Hepatocyte (in vitro differentiated cells): ENCODE measurements at regions not wholly inside any gene's neighbourhood (a gene's known extent, or its start where the extent isn't known, plus 50 kb on each side); places are given as distances from the start of the nearest gene placed in this dataset.

Experiments used
- DNase-seq: peaks from one replicate; pipeline ENCODE4 v3.0.0-alpha.2; 2016; ENCODE audit warnings: low spot score
- H2AFZ ChIP-seq: fragments of 200-600 bp; sonication (generic); 2 replicates; pipeline ENCODE4 v1.6.0; 2016; ENCODE audit warnings: antibody characterized with exemption, mild to moderate bottlenecking
- H3K27ac ChIP-seq: fragments of 200-600 bp; sonication (generic); 2 replicates; pipeline ENCODE4 v1.5.1; 2016; ENCODE audit warnings: mild to moderate bottlenecking
- H3K27me3 ChIP-seq: fragments of 200-600 bp; sonication (generic); 2 replicates; pipeline ENCODE4 v1.6.1; 2016
- H3K36me3 ChIP-seq: fragments of 200-600 bp; sonication (generic); replicated peaks from 2 replicates; pipeline ENCODE4 v1.5.1; 2016; ENCODE audit warnings: low read depth; ENCODE audit not compliant: insufficient read depth
- H3K4me1 ChIP-seq: fragments of 200-600 bp; sonication (generic); 2 replicates; pipeline ENCODE4 v1.5.1; 2016; ENCODE audit warnings: mild to moderate bottlenecking, moderate library complexity; ENCODE audit not compliant: insufficient read depth
- H3K4me2 ChIP-seq: fragments of 200-600 bp; sonication (generic); 2 replicates; pipeline ENCODE4 v1.6.0; 2016
- H3K4me3 ChIP-seq: fragments of 200-600 bp; sonication (generic); 2 replicates; pipeline ENCODE4 v1.5.1; 2016; ENCODE audit warnings: mild to moderate bottlenecking
- H3K79me2 ChIP-seq: fragments of 200-600 bp; sonication (generic); 2 replicates; pipeline ENCODE4 v1.6.0; 2017; ENCODE audit warnings: mild to moderate bottlenecking
- H3K9me2 ChIP-seq: fragments of 200-600 bp; sonication (generic); replicated peaks from 2 replicates; pipeline ENCODE4 v1.6.0; 2017; ENCODE audit warnings: mild to moderate bottlenecking; ENCODE audit not compliant: insufficient read depth
- H3K9me3 ChIP-seq: fragments of 200-600 bp; sonication (generic); 2 replicates; pipeline ENCODE4 v1.5.1; 2016; ENCODE audit warnings: low read depth, mild to moderate bottlenecking
- H4K20me1 ChIP-seq: fragments of 200-600 bp; sonication (generic); 2 replicates; pipeline ENCODE4 v1.6.0; 2016; ENCODE audit warnings: mild to moderate bottlenecking; ENCODE audit not compliant: insufficient read depth, poor library complexity, severe bottlenecking
- EZH2 ChIP-seq: fragments of 200-600 bp; sonication (generic); IDR thresholded peaks from 2 replicates; pipeline ENCODE4 v1.6.1; 2016; ENCODE audit warnings: antibody characterized with exemption, mild to moderate bottlenecking, borderline replicate concordance
- EZH2phosphoT487 ChIP-seq: fragments of 200-600 bp; sonication (generic); IDR thresholded peaks from one replicate; pipeline ENCODE4 v1.6.1; 2018; ENCODE audit warnings: antibody characterized with exemption, mild to moderate bottlenecking, low read depth, moderate library complexity; ENCODE audit not compliant: unreplicated experiment, severe bottlenecking
- WGBS: methylation state at CpG from one replicate; pipeline ENCODE4 v1.1.6; 2016; ENCODE audit warnings: low lambda C conversion rate; ENCODE audit errors: missing lambda C conversion rate; 5-methylcytosine and 5-hydroxymethylcytosine counted together
- TF ChIP-seq, protein P1 (sequence below): fragments of 200-600 bp; sonication (generic); IDR thresholded peaks from 2 replicates; pipeline ENCODE4 v1.5.1; 2016; ENCODE audit warnings: antibody characterized with exemption, mild to moderate bottlenecking; ENCODE audit not compliant: poor library complexity

DNA sequence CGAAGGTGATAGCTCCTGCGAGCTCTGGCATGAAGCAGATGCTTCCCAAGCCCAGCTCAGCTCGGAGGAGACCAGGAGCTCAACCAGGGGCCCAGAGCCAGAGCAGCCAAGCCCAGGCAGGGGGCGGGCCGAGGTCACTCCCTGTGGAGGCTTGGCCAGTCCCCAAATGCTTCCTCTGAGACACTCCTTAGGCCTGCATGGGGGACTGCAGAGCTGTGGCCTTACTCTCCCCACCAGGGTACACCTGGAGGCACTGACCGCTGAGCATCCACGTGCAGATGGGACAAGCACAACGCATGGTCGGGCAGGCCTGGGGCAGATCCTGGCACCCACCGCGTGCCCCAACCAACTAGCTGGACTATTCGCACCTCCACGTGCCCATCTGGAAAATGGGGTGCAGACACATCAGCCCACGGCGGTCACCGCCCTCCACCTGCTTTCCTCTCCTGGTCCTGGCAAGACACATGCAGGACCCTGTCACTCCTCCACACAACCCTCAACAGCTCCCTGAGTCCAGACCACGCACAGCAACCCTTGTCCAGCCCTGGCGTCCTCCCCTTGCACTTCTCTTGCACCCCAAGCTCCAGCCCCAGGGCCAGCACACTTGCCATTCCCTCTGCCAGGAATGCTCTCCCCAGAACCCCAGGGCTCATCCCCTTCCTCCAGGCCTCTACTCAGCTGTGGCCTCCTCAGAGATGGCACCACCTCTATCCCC, 164.7 kb upstream of the IQSEC1 start:
- Histone ChIP-seq H3K9me2 (no peaks in the 10 kb centered on the region), H3K27ac (no peak overlapping the region), H3K27me3 (no peaks in the 10 kb centered on the region), H3K4me2 (no peak overlapping the region), H4K20me1 (no peaks in the 10 kb centered on the region), H2AFZ (no peak overlapping the region), H3K4me1 (no peaks in the 10 kb centered on the region), H3K9me3 (no peaks in the 10 kb centered on the region), H3K79me2 (no peaks in the 10 kb centered on the region), H3K4me3 (no peak overlapping the region), H3K36me3 (no peaks in the 10 kb centered on the region)
- WGBS: 92% methylated on average over 18 of the region's 18 CpGs
- TF ChIP-seq EZH2 (no peak), EZH2phosphoT487 (no peak)
- TF ChIP-seq, protein P1, sequence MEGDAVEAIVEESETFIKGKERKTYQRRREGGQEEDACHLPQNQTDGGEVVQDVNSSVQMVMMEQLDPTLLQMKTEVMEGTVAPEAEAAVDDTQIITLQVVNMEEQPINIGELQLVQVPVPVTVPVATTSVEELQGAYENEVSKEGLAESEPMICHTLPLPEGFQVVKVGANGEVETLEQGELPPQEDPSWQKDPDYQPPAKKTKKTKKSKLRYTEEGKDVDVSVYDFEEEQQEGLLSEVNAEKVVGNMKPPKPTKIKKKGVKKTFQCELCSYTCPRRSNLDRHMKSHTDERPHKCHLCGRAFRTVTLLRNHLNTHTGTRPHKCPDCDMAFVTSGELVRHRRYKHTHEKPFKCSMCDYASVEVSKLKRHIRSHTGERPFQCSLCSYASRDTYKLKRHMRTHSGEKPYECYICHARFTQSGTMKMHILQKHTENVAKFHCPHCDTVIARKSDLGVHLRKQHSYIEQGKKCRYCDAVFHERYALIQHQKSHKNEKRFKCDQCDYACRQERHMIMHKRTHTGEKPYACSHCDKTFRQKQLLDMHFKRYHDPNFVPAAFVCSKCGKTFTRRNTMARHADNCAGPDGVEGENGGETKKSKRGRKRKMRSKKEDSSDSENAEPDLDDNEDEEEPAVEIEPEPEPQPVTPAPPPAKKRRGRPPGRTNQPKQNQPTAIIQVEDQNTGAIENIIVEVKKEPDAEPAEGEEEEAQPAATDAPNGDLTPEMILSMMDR: no peak
- DNase-seq: no peak

DNA sequence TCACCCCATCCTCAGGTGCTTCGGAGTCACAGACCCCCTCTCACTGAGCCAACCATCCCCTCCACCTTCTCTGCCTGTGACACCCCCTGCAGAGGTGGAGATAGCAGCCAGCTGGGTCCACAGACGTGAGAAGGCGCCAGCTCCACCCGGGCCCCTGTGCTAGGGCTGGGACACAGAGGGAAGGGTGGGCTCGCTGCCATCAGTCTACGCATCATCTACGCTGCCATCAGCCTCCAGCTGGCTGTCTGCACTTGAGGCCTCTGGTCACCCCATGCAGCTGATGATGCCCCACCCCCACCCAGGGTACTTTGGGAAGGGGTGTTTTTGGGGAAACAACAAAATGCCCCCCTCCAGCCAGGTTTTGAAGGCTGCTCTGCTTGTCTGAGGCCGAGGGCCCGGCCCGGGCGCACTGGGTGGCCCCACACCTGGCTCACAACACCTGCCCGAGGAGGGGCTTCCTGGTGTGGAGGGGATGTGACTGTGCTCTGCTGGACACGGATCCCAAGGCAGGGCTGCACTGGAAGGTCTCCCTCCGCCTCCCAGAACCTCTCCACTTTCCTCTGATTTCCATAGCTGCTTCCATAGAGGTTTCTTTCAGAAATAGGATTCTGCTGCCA, 163.4 kb upstream of the IQSEC1 start:
- no peaks in the 10 kb centered on the region for H3K4me1 ChIP-seq
- WGBS: 87% methylated on average over 14 of the region's 14 CpGs
- TF ChIP-seq, protein P1: no peak
- TF ChIP-seq EZH2phosphoT487 (no peak), EZH2 (no peak)
- H3K9me2 ChIP-seq: no peaks in the 10 kb centered on the region
- H3K27me3 ChIP-seq: peaks cover 5% of the 10 kb centered on the region
- H3K79me2 ChIP-seq: no peaks in the 10 kb centered on the region
- H2AFZ ChIP-seq: no peak overlapping the region
- no peak overlapping the region for H3K4me2 ChIP-seq
- H3K9me3 ChIP-seq: no peaks in the 10 kb centered on the region
- no peak for DNase-seq
- no peak overlapping the region for H3K4me3 ChIP-seq
- no peak overlapping the region for H3K27ac ChIP-seq
- H4K20me1 ChIP-seq: no peaks in the 10 kb centered on the region
- no peaks in the 10 kb centered on the region for H3K36me3 ChIP-seq

DNA sequence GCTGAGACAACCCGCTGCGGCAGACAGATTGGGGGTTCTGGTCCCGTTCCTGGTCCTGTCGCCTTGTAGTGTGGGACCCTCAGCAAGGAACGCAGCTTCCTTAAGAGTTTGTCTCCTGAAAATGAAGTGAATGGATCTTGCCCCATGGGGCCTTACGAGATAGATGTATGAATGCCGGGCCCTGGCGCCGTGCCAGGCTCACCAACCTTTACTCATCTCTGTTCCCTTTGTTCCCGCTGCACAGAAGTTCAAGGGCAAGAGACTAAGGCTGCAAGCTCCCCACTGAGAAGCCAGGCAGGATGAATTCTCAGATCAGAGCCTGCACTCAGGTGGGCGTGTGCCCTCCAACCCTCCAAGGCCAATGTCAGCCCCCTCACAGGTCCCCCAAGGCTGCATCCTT, 162.7 kb upstream of the IQSEC1 start:
- Histone ChIP-seq H3K9me2 (no peaks in the 10 kb centered on the region), H3K27ac (no peak overlapping the region), H3K27me3 (peaks cover 7% of the 10 kb centered on the region), H3K4me3 (no peak overlapping the region), H3K9me3 (no peaks in the 10 kb centered on the region), H3K4me2 (no peak overlapping the region), H2AFZ (no peak overlapping the region), H3K79me2 (no peaks in the 10 kb centered on the region), H4K20me1 (no peaks in the 10 kb centered on the region), H3K36me3 (no peaks in the 10 kb centered on the region), H3K4me1 (no peaks in the 10 kb centered on the region)
- DNase-seq: no peak
- TF ChIP-seq EZH2phosphoT487 (no peak), EZH2 (no peak)
- TF ChIP-seq, protein P1: no peak
- WGBS: 90% methylated on average over 11 of the region's 11 CpGs
